ENCODE measurements at regions not wholly inside any gene's neighbourhood (a gene's known extent, or its start where the extent isn't known, plus 50 kb on each side); places are given as distances from the start of the nearest gene placed in this dataset.

DNA sequence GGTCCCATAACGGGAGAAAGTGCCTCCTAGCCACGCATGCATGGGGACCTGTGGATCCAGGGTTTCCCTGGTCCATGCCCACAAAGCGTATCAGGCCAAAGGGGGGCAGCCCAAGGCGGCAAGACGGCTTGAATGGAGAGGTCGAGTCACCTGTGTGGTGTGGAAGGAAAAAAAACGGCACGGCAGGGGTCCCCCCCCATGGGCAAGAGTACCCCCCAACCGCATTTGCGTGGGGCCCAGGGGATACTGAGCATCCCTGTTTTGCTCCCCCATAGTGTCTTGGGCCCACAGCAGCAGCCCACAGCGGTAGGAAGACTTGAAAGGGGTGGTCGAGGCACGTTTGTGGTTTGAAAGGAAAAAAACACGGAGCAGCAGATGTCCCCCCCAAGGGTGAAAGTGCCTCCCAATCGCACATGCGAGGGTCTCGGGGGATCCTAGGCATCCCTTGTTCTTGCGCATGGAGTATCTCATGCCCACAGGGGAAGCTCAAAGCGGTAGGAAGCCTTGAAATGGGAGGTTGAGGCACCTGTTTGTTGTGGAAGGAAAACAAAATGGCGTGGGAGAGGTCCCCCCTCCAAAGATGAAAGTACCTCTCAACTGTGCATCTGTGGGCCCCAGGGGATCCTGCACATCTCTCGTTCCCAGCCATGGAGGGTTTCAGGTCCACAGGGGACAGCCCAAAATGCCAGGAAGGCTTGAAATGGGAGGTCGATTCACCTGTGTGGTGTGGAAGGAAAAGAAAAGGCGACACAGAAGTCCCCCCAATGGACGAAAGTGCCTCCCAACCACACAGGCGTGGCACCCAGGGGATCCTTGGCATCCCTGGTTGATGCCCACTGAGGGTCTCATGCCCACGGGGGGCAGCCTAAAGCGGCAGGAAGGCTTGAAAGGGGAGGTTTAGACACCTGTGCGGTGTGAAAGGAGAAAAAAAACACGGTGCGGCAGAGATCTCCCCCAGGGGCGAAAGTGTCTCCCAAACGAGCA is 577.5 kb downstream of the ALG10 start:
- no peak for FAIRE-seq
- intact Hi-C loops (cut with micrococcal nuclease; ENCODE audit: unreplicated experiment), result no loop called here
- no peaks in the 10 kb centered on the region; the same call in 2 of the 3 replicates for H3K9me3 ChIP-seq (replicated peaks; ENCODE audit: control insufficient read depth, insufficient read depth, low read length)
- TF ChIP-seq NR2C2 (IDR thresholded peaks at IDR 0.05; ENCODE audit: borderline replicate concordance, control insufficient read depth, insufficient read length, low read depth), result no peak
- no peak for TF ChIP-seq CEBPB (IDR thresholded peaks at IDR 0.05; ENCODE audit: borderline replicate concordance in 1 of 2, low read depth in 2 of 2, low read length in 2 of 2)
- TF ChIP-seq RB1 (IDR thresholded peaks at IDR 0.05; ENCODE audit: borderline replicate concordance), result no peak
- no peak for TF ChIP-seq ZBED1 (IDR thresholded peaks at IDR 0.05; ENCODE audit: borderline replicate concordance)
- TF ChIP-seq, protein P1, sequence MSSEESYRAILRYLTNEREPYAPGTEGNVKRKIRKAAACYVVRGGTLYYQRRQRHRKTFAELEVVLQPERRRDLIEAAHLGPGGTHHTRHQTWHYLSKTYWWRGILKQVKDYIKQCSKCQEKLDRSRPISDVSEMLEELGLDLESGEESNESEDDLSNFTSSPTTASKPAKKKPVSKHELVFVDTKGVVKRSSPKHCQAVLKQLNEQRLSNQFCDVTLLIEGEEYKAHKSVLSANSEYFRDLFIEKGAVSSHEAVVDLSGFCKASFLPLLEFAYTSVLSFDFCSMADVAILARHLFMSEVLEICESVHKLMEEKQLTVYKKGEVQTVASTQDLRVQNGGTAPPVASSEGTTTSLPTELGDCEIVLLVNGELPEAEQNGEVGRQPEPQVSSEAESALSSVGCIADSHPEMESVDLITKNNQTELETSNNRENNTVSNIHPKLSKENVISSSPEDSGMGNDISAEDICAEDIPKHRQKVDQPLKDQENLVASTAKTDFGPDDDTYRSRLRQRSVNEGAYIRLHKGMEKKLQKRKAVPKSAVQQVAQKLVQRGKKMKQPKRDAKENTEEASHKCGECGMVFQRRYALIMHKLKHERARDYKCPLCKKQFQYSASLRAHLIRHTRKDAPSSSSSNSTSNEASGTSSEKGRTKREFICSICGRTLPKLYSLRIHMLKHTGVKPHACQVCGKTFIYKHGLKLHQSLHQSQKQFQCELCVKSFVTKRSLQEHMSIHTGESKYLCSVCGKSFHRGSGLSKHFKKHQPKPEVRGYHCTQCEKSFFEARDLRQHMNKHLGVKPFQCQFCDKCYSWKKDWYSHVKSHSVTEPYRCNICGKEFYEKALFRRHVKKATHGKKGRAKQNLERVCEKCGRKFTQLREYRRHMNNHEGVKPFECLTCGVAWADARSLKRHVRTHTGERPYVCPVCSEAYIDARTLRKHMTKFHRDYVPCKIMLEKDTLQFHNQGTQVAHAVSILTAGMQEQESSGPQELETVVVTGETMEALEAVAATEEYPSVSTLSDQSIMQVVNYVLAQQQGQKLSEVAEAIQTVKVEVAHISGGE (CRISPR knock-in tag; IDR thresholded peaks at IDR 0.05), result no peak
- TF ChIP-seq STAT3 (IDR thresholded peaks at IDR 0.05; ENCODE audit: low read depth, low read length), result no peak
- TF ChIP-seq, protein P2, sequence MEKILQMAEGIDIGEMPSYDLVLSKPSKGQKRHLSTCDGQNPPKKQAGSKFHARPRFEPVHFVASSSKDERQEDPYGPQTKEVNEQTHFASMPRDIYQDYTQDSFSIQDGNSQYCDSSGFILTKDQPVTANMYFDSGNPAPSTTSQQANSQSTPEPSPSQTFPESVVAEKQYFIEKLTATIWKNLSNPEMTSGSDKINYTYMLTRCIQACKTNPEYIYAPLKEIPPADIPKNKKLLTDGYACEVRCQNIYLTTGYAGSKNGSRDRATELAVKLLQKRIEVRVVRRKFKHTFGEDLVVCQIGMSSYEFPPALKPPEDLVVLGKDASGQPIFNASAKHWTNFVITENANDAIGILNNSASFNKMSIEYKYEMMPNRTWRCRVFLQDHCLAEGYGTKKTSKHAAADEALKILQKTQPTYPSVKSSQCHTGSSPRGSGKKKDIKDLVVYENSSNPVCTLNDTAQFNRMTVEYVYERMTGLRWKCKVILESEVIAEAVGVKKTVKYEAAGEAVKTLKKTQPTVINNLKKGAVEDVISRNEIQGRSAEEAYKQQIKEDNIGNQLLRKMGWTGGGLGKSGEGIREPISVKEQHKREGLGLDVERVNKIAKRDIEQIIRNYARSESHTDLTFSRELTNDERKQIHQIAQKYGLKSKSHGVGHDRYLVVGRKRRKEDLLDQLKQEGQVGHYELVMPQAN (conservative IDR thresholded peaks at IDR 0.05), result no peak
- TF ChIP-seq, protein P3, sequence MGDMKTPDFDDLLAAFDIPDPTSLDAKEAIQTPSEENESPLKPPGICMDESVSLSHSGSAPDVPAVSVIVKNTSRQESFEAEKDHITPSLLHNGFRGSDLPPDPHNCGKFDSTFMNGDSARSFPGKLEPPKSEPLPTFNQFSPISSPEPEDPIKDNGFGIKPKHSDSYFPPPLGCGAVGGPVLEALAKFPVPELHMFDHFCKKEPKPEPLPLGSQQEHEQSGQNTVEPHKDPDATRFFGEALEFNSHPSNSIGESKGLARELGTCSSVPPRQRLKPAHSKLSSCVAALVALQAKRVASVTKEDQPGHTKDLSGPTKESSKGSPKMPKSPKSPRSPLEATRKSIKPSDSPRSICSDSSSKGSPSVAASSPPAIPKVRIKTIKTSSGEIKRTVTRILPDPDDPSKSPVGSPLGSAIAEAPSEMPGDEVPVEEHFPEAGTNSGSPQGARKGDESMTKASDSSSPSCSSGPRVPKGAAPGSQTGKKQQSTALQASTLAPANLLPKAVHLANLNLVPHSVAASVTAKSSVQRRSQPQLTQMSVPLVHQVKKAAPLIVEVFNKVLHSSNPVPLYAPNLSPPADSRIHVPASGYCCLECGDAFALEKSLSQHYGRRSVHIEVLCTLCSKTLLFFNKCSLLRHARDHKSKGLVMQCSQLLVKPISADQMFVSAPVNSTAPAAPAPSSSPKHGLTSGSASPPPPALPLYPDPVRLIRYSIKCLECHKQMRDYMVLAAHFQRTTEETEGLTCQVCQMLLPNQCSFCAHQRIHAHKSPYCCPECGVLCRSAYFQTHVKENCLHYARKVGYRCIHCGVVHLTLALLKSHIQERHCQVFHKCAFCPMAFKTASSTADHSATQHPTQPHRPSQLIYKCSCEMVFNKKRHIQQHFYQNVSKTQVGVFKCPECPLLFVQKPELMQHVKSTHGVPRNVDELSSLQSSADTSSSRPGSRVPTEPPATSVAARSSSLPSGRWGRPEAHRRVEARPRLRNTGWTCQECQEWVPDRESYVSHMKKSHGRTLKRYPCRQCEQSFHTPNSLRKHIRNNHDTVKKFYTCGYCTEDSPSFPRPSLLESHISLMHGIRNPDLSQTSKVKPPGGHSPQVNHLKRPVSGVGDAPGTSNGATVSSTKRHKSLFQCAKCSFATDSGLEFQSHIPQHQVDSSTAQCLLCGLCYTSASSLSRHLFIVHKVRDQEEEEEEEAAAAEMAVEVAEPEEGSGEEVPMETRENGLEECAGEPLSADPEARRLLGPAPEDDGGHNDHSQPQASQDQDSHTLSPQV (IDR thresholded peaks at IDR 0.05), result no peak

More for the DNA sequence above, 577.5 kb downstream of the ALG10 start:
- Histone ChIP-seq H3K9ac (ENCODE audit: control insufficient read depth, insufficient read depth, low read length) (no peak overlapping the region), H3K27me3 (replicated peaks in 1 of 2; ENCODE audit: control insufficient read depth in 2 of 2, insufficient read depth in 2 of 2, low read length in 1 of 2) (no peaks in the 10 kb centered on the region), H3K4me2 (ENCODE audit: control insufficient read depth, insufficient read depth) (no peak overlapping the region), H3K36me3 (ENCODE audit: control insufficient read depth in 2 of 2, insufficient read depth in 2 of 2, low read length in 1 of 2) (no peaks in the 10 kb centered on the region), H3K4me1 (ENCODE audit: control insufficient read depth, insufficient read depth, low read length) (no peaks in the 10 kb centered on the region), H4K20me1 (ENCODE audit: control insufficient read depth, insufficient read depth) (no peaks in the 10 kb centered on the region), H2AFZ (ENCODE audit: control insufficient read depth, low read depth, low read length) (no peak overlapping the region), H3K27ac (ENCODE audit: control insufficient read depth, insufficient read depth) (no peak overlapping the region), H3K79me2 (ENCODE audit: control insufficient read depth, insufficient read depth, low read length) (no peaks in the 10 kb centered on the region), H3K4me3 (no peak overlapping the region)
- POLR2A ChIA-PET, result no interaction called here
- in situ Hi-C loops (cut with MboI), result loop anchor here (10.0 to 25.0 kb wide), 3 partner anchors 45 to 313 kb away; no protein-coding TSS in a partner anchor
- ATAC-seq (no peak), DNase-seq (ENCODE audit: low read depth, low spot score) (no peak)
- RAD21 ChIA-PET (ENCODE audit: unreplicated experiment), result no interaction called here
- 39% methylated on average over 32 of the region's 32 CpGs for WGBS (ENCODE audit: insufficient coverage, insufficient replicate concordance, low lambda C conversion rate, missing lambda C conversion rate)
- CTCF ChIA-PET, result no interaction called here
- no TSS peak for BruUV-seq (replicated peaks)
- SMC1A ChIA-PET (ENCODE audit: uncharacterized antibody, unreplicated experiment), result no interaction called here

Measured in GM12878 (cell line).